A673 (cell line): ENCODE measurements at regions not wholly inside any gene's neighbourhood (a gene's known extent, or its start where the extent isn't known, plus 50 kb on each side); places are given as distances from the start of the nearest gene placed in this dataset.

Experiments
- EZH2 ChIP-seq: fragments of 200-600 bp; sonication (generic); IDR thresholded peaks from 2 replicates; pipeline ENCODE4 v1.6.1; 2017; ENCODE audit warnings: borderline replicate concordance, low read depth, mild to moderate bottlenecking, mixed read lengths, antibody characterized with exemption, low read length; ENCODE audit not compliant: poor library complexity, severe bottlenecking
- TF ChIP-seq, protein P1 (sequence below): fragments of 300-800, 200-600 bp; sonication (generic); conservative IDR thresholded peaks from 2 replicates; pipeline ENCODE4 v1.5.1; 2017; ENCODE audit warnings: low read depth, mild to moderate bottlenecking, antibody characterized with exemption, low read length, moderate library complexity, mixed read lengths

DNA sequence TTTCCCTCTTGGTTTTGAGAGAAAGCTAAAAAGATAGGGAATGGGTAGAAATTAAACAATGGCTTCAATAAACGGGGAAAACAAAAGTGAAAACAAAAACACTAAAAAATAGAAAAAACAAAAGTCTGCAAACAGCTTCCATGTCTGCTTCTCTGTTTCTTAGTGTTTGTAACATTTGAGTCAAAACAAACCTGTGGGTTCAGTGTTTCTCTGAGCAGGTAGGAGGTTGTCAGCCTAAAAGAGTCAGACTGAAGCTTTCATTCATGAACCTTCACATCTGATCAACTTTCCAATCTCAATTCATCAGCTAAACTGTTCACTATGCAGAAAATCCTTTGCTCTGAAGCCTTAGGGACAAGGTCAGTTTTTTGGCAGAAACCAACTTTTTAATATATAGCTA, 102.5 kb upstream of the ADAMTS16 start:
- TF ChIP-seq, protein P1, sequence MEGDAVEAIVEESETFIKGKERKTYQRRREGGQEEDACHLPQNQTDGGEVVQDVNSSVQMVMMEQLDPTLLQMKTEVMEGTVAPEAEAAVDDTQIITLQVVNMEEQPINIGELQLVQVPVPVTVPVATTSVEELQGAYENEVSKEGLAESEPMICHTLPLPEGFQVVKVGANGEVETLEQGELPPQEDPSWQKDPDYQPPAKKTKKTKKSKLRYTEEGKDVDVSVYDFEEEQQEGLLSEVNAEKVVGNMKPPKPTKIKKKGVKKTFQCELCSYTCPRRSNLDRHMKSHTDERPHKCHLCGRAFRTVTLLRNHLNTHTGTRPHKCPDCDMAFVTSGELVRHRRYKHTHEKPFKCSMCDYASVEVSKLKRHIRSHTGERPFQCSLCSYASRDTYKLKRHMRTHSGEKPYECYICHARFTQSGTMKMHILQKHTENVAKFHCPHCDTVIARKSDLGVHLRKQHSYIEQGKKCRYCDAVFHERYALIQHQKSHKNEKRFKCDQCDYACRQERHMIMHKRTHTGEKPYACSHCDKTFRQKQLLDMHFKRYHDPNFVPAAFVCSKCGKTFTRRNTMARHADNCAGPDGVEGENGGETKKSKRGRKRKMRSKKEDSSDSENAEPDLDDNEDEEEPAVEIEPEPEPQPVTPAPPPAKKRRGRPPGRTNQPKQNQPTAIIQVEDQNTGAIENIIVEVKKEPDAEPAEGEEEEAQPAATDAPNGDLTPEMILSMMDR = no peak
- no peak for TF ChIP-seq EZH2
